HG03460 (cell line): ENCODE measurements at regions not wholly inside any gene's neighbourhood (a gene's known extent, or its start where the extent isn't known, plus 50 kb on each side); places are given as distances from the start of the nearest gene placed in this dataset.

ENCODE experiments used
- ATAC-seq: cut with Tn5 transposase; IDR thresholded peaks from one replicate; pipeline ENCODE4 v1.9.1; 2021; ENCODE audit not compliant: unreplicated experiment

DNA sequence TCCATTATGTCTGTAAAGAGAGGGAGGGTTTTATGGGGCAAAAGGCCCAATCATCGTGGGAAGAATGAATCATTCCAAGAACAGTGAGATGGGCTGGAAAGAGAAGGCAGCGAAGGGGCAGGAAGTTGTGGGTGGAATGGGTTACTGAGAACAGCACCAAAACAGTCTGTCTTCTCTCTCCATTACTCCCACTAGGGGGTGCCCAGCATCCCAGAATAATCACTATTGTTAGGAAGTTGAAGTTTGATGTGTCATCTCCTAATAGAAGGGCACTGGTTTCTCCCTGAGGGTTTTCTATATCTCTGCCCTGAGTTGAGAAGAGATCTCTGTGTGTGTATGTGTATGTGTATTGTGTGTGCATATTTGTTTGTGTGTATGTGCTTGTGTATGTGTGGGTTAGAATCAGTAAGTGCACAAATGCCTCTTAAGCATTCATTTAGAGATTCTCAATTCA is 76.6 kb upstream of the MAP4K3 start:
- peak; percentile 83 for ATAC-seq

DNA sequence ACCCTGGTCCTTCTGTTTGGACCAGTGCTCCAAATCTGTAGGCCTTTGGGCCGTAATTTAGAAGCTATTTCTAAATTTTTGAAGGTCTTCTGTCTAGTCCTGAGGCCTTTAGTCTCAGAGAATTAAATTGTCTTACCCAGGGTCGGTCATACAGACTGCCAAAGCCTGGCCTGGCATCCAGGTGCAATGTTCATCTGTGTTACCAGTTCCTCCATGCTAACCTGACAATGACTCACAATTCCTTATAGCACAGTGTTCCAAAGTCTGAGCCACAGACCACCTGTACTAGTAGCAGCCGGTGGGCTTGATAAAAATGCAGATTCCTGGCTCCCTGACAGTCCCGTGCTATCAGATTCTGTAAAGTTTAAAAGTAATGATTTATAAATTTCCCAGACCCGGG is 77.7 kb upstream of the MAP4K3 start:
- ATAC-seq, result no peak

DNA sequence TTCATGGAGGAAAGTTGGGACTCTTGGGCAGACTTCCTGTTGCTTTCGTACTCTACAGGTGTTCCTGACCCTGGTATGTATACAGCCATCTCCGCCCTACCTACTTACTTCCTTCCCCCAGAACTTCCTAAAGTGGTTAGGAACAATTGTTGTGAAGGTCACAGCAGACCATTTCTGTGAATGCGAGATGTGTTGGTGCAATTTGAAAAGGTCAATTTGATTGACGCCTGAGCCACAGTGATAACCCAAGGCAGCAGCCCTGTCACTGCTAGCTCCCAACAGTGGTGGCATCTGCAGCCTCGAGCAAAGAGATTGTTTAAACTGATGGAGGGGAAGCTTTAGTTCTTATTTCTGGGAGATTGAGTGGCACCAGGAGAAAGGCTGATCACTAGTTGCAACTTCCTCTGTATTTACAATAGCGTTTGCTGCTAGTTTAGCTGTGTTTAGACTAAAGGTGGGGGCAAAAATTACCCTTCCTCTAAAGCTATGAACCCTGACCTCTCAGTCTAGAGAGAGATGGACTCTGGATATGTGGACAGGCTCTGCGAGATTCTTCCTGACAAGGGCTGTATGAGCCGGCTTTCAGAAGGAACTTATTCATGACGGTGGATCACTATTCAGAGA is 78.3 kb upstream of the MAP4K3 start:
- ATAC-seq, result no peak

DNA sequence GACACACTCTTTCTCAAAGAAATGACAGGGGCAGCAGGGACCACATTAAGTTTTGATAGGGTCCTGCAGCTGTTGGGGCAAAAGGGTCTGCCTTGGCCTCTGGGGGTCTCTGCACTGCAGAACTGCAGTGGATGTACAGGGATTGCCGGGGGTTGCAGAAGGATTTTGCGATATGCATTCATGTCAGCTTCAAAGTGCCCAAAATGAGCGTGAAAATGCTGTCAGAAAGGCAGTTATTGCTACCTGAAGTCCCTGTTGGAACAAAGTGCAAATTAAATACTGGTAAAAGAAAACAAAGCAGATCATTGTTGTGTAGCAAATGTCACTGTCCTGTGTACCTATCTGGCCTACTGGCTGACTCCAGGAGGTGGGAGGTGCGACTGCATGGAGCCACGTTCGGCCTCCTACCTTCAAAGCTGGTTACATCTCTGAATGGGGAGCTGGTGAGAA is 78.8 kb upstream of the MAP4K3 start:
- no peak for ATAC-seq

DNA sequence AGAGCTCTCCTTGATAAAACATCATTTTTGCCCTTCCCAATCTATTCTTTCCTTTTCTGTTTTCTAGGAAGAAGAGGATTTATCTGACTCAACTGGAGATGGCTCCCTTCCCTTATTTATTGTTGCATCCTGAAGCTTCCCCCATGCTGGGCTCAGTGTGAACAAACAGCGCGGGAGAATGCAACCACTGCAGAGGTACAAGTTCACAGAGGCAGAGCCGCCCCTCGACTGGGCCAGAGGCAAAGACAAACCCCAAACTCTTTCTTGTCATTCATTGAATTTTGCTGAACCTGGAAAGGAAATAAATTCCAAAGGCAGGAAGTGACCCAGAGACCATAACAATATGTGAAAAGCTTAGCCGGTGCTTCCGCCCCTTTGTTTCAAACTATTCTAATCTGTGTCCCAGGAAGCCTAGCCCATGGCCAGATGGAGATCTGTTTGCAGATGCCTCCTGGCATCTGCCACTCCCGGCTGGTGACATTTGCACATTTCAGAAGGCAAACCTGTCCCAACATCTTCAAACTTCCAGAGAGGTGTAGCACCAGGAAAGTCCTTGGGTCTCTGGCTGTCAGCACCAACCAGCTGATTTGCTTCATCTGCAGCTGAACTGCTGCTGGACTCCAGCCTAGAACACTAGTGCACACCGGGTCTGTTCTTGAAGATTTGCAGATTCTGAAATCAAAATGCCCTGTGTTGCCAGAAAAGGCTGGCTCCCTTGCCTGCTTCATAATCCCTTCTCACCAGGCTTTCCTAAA is 79.4 kb upstream of the MAP4K3 start:
- no peak for ATAC-seq

DNA sequence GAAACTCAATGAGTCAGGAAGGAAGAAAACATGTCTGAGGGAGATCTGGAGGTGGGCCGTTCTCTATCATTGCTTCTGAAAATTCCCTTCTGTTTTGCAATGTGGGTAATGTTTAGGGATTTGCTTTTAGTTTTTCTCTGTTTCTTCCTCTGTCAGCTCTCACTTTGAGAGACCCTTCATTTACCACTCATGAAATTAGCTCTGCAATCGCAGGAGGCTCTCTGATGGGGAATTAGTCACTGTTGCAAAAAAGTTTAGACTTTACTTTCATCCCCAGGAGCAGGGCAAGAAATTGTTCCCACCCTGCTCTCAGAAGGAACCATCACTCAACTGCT is 80.0 kb upstream of the MAP4K3 start:
- ATAC-seq, result no peak

DNA sequence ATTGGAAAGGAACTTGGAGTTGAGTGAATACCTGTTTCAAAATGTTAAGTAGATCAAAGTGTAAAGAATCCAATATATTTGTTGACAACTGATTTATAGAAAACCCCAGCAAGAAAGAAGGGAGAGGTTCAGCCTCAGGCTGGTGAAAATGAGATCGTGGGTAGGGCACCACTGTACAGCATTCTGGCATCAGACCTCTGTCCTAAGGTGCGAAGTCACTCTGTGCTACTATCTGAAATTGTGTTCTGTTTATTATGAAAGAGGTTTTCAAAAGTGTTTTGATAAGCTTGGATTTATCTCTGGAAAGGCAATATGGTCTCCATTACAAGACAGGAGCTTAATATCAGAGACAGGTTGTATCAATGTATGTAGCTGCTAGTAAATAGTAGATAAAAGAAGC is 80.5 kb upstream of the MAP4K3 start:
- no peak for ATAC-seq

DNA sequence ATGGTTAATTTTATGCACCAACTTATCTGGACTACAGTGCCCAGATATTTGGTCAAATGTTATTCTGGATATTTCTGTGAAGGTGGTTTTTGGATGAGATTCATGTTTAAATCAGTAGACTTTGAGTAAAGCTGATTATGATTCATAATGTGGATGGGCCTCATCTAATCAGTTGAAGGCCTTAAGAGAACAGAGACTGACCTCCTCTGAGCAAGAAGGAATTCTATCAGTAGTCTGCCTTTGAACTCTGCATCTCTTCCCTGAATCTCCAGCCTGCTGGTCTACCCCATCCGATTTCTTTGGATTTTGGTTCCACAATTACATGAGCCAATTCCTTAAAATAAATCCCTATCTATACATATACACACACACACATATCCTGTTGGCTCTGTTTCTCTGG is 82.8 kb upstream of the MAP4K3 start:
- ATAC-seq, result no peak

DNA sequence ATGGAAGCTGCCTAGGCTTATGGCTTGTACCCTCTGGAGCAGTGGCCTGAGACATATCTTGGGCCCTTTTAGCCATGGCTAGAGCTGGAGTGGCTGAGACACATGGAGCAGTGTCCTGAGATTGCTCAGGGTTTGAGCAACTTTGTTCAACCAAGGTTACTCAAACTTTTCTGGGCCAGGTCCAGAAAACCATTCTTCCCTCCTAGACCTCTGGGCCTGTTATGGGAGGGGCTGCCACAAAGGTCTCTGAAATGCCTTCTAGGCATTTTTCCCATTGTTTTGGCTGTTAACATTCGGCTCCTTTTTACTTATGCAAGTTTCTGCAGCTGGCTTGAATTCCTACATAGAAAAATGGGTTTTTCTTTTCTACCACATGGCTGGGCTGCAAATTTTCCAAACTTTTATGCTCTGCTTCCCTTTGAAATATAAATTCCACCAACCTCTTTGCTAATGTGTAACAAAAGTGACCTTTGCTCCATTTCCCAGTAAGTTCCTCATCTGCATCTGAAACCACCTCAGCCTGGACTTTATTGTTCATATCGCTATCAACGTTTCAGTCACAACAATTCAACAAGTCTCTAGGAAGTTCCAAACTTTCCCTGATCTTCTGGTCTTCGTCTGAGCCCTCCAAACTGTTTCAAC is 84.9 kb upstream of the MAP4K3 start:
- ATAC-seq, result no peak

DNA sequence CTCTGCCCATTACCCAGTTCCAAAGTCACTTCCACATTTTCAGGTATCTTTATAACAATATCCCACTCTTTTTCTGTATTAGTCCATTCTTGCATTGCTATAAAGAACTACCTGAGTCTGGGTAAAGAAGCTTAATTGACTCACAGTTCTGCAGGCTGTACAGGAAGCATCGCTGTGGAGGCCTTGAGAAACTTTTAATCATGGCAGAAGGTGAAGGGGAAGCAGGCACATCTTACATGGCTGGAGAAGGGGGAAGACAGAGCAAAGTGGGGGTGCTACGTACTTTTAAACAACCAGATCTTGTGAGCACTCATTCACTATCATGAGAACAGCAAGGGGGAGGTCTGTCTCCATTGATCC is 85.4 kb upstream of the MAP4K3 start:
- no peak for ATAC-seq

DNA sequence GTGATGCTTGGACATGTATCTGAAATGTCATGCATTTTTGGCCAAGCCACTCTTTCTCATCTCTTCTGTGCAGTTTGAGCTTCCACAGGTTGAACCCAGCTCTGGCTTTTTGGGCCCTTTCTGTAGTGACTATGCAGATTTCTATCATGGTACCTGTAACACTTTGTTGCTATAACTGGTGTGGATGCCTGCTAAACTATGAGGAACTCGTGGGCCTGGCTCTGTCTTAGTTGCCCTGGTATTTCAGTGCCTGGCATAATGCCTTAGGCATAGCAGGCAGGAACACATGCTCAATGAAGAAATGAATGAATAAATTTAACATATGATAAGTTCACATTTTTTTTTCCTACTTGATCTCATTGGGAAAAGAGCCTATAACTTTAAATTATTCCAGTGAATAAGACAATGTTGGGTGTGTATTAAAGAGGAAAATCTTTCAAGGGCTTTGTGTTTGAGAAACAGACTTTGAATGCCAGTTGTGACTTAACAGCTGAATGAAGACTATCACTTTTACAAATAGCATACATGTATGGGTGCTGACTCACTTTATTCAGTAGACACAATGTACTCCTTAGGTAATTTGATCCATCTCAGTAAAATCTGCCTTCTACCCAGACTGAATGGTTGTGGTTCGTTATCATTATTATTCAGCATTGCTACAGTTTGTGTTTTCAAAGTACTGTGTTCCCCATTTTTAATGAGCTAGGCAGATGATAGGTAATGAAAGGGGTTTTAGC is 86.4 kb upstream of the MAP4K3 start:
- no peak for ATAC-seq

DNA sequence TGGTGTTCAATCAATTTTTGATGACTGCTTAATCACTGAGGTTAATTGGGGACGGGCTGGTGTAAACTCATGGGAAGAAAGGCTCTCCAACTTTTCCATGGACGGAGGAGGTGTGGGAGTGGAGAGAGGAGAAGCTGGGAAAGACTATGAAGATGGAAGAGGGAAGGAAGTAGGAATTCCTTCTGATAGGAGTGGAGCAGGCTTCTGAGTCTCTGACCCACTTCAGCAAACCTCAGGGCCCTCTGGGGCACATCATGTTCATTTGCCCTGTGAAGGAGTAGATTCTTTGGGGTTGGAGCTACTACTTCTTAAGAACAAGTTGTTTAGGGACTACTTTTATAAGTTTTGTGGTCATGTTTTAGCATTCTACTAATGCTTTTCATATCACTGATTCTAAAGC is 87.0 kb upstream of the MAP4K3 start:
- ATAC-seq, result no peak

DNA sequence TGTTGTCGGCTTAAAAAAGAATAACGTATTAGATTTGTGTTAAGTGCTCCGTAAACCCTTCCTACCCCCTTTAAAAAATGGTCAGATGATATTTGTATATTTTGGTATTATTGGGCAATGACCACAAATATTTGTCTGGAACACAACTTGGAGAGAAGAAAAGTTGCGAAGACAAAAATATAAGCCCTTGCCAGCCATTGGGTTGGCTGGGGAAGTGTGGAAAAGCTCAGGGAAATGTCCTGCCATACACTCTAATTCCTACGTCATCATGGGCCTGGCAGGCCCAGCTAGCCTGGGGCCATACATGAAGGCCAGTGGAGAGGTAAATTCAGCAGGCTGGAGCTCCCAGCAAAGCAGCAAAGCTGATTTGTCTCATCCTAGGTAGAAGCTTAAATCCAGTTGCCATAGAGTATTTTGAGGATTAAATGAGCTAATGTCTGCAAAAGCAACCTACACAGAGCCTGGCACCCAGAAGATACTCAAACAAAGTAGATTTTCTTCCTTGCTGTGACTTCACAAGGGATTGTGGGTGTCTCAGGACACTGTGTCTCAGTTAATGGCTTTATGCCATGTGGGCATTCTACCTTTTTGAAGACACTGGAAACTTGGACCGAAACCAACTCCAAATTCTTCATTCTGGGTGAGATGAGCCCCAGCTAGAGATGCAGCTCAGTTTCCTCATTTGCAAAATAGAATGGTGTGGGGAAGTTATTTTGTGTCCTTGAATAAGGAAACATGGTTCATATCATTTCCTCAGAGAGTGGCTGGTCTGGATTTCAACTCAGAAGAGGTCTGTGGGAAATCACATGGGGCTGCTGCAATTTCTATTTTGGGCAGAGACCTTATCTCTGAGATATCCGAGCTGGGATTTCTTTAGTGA is 87.9 kb upstream of the MAP4K3 start:
- ATAC-seq, result no peak

DNA sequence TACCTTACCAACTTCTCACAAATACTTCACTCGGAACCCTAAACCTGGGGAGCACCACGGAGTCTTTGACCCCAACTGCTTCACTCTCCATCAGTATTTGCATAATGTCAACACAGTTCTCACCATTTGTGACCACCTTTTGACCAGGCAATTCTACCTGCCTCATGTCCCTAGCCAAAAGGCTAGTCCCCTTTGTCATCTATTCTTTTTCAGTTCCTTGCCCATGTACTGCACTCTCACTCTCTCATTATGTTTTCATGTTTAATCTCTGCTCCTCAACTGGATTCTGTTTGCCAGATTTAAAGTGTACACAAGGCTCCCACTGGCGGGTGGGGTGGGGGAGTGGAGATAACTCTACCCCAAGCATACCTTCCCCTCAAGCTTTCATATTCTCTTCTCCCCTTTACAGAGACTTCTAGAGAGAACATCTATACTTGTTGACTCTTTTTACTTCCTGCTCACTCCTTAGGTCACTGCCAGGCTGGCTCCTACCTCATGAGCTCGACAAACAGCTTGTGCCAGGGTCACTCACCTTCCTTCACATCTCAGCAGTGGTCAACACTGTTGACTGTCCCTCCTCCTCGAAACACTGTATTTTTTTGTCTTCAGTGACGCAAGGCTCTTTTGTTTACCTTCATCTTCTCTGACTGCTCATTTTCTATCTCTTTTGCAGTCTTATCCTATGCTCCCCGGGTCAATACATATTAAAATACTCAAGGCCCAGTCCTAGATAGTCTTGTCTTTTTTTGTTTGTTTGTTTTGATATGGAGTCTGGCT is 88.7 kb upstream of the MAP4K3 start:
- ATAC-seq, result no peak

DNA sequence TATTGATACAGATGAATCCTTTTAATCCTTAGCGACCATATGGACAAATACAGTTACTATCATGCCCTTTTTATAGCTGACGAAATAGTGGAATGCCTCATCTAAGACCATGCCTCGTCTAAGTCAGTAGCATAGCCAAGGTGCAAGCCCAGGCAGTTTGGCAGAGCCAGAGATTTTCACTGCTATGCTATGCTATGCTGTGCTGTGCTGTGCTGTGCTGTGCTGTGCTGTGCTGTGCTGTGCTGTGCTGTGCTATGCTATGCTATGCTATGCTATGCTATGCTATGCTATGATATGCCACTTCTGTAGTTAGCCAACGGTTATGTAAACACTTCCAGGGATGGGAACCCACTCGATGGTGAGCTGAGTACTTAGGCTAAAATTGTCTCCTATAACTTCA is 91.6 kb upstream of the MAP4K3 start:
- no peak for ATAC-seq

DNA sequence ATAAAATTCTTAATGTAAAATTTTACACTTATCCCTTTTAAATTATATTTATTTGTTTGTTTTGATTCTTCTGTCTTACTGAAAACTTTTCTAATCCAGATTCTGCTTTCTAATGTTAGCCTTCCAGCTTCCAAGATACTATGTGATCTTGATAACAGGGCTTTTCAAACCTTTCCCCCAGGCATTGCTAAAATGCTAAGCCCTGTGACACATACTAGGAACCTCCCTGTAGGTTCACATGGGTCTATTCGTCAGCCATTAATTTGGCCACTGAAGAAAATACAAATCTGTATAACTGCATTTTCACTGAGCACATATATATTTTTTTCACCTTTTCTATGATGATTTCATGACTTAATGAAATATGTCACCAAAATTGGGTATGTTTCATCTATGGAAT is 92.8 kb upstream of the MAP4K3 start:
- no peak for ATAC-seq

DNA sequence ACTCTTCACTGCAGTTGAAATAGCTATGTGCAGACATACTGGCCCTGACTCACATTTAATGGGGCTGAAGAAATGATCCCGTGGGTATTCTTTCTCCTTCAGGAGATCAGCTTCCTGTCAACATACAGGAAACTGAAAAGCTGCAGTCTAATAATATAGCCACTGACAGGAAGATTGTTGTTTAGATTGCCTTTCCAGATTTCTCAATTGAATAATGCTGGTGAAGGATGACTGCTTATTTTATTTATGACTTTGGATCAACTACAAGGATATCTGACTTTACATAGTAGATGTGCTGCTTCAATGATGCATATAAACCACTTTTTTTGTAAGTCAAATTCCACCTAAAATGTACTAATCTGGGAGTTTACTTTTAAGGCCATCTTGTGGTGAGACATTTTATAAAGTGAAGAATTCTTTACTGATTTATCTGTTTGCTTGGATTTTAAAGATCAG is 93.4 kb upstream of the MAP4K3 start:
- ATAC-seq, result no peak

DNA sequence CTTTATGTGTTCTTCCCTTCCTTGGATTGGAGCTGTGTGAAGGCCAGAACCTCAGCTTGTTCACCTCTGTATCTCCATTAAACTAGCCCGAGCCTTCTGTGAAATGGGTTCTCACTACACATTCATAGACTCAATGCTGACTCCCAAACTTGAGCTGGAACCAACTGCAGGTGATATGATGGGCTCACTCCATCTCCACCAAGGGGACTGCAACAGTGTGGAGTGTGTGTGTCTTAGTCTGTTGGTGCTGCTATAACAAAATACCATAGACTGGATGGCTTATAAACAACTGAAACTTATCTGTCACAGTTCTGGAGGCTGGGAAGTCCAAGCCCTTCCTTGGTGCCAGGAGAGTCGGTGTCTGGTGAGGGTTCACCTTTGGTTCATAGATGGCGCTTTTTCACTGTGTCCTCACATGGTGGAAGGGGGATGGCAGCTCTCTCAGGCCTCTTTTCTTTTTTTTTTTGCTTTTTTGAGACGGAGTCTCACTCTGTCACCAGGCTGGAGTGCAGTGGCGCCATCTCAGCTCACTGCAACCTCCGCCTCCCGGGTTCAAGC is 94.2 kb upstream of the MAP4K3 start:
- no peak for ATAC-seq

DNA sequence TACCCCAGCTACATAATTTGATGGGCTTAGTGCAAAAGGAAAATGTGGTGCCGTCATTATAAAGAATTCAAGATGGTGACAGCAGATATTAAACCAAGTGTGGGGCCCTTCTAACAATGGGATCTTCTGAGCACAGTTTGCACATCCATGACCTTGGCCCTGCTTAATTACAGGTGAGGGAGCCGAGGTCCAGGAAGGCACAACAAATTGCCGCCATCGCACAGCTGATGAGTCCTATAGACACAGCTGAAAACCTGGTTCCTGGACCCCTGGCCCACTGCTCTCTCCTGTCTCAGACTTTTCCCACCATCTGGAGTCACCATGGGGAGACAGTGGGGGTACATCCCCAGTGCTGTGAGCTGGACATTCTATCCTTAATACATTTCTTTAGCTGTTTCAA is 95.8 kb upstream of the MAP4K3 start:
- no peak for ATAC-seq
